ENCODE measurements at regions not wholly inside any gene's neighbourhood (a gene's known extent, or its start where the extent isn't known, plus 50 kb on each side); places are given as distances from the start of the nearest gene placed in this dataset.

DNA sequence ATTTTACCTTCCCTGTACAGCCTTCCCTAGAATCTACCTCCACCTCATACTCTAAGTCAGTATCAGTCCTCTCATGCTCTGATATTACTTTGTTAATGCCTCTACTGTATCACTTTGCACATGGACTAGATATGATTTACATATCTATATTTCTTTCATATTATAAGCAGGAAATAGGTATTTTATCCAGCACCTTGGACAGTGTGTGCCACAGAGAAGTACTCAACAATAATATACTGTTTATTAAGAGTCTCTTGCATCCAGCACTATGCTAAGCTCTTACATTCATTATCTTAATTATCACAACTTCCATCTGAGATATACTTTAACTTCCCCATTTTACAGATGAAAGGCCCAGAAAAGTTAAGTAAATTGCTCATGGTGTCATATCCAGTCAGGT, 247.9 kb upstream of the DAB1 start:
- no peaks in the 10 kb centered on the region for H3K36me3 ChIP-seq (replicated peaks in 1 of 2; ENCODE audit: control insufficient read depth in 1 of 2, insufficient read depth in 2 of 2, low read length in 2 of 2)
- intact Hi-C loops (cut with micrococcal nuclease): no loop called here
- H3K4me2 ChIP-seq (replicated peaks; ENCODE audit: extremely low read depth, low read length, poor library complexity, severe bottlenecking): no peak overlapping the region
- H3K9ac ChIP-seq (ENCODE audit: insufficient read depth, low read length, poor library complexity, severe bottlenecking): no peak overlapping the region
- DNase-seq: no peak
- no peak overlapping the region for H3K4me3 ChIP-seq (replicated peaks in 1 of 3; ENCODE audit: low read depth in 2 of 3, low read length in 3 of 3)
- H4K20me1 ChIP-seq (ENCODE audit: insufficient read depth, low read length): no peaks in the 10 kb centered on the region
- peaks cover 0 to 1% (median 0%) of the 10 kb centered on the region in 3 donors for H3K27me3 Mint-ChIP-seq (ENCODE audit: low read depth in 3 of 3)
- H3K79me2 ChIP-seq (ENCODE audit: insufficient read depth, low read length): no peaks in the 10 kb centered on the region
- H3K4me3 Mint-ChIP-seq: no peak overlapping the region
- no peaks in the 10 kb centered on the region for H3K4me1 ChIP-seq (ENCODE audit: control insufficient read depth in 1 of 2, insufficient read depth in 2 of 2, low read length in 2 of 2)
- H3K9me3 ChIP-seq (replicated peaks in 1 of 2; ENCODE audit: control insufficient read depth in 1 of 2, insufficient read depth in 1 of 2, low read length in 2 of 2): no peaks in the 10 kb centered on the region
- H2AFZ ChIP-seq (ENCODE audit: insufficient read depth, low read depth, low read length, poor library complexity, severe bottlenecking): no peak overlapping the region
- H3K27me3 ChIP-seq (ENCODE audit: control insufficient read depth in 2 of 2, insufficient read depth in 2 of 2, low read length in 2 of 2): no peaks in the 10 kb centered on the region
- H3K9me3 Mint-ChIP-seq: peaks cover 0 to 5% (median 2%) of the 10 kb centered on the region in 7 donors
- TF ChIP-seq, protein P1, sequence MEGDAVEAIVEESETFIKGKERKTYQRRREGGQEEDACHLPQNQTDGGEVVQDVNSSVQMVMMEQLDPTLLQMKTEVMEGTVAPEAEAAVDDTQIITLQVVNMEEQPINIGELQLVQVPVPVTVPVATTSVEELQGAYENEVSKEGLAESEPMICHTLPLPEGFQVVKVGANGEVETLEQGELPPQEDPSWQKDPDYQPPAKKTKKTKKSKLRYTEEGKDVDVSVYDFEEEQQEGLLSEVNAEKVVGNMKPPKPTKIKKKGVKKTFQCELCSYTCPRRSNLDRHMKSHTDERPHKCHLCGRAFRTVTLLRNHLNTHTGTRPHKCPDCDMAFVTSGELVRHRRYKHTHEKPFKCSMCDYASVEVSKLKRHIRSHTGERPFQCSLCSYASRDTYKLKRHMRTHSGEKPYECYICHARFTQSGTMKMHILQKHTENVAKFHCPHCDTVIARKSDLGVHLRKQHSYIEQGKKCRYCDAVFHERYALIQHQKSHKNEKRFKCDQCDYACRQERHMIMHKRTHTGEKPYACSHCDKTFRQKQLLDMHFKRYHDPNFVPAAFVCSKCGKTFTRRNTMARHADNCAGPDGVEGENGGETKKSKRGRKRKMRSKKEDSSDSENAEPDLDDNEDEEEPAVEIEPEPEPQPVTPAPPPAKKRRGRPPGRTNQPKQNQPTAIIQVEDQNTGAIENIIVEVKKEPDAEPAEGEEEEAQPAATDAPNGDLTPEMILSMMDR (IDR thresholded peaks at IDR 0.05): no peak
- no peak overlapping the region for H3K27ac ChIP-seq (ENCODE audit: low read depth in 1 of 2, low read length in 2 of 2)
- H3K4me1 Mint-ChIP-seq: no peaks in the 10 kb centered on the region
- H3K36me3 Mint-ChIP-seq: no peaks in the 10 kb centered on the region
- H3K27ac Mint-ChIP-seq: no peak overlapping the region

DNA sequence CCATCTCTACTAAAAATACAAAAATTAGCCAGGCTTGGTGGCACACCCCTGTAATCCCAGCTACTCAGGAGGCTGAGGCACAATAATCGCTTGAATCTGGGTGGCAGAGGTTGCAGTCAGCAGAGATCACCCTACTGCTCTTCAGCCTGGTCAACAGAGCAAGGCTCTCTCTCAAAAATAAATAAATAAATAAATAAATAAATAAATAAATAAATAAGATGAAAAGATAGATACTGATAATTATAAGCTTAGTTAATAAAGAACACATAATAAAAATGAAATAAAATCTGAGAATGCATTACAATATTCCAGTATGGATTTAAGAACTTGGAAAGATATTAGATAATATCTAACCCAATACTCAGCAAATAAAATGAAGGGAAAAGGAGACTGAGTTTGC, 235.9 kb upstream of the DAB1 start:
- Histone ChIP-seq H4K20me1 (ENCODE audit: insufficient read depth, low read length) (no peaks in the 10 kb centered on the region), H3K9me3 (replicated peaks in 1 of 2; ENCODE audit: control insufficient read depth in 1 of 2, insufficient read depth in 1 of 2, low read length in 2 of 2) (peaks cover 0 to 11% of the 10 kb centered on the region in 2 donors), H2AFZ (ENCODE audit: insufficient read depth, low read depth, low read length, poor library complexity, severe bottlenecking) (no peak overlapping the region), H3K4me1 (ENCODE audit: control insufficient read depth in 1 of 2, insufficient read depth in 2 of 2, low read length in 2 of 2) (no peaks in the 10 kb centered on the region), H3K4me3 (replicated peaks in 1 of 3; ENCODE audit: low read depth in 2 of 3, low read length in 3 of 3) (no peak overlapping the region), H3K79me2 (ENCODE audit: insufficient read depth, low read length) (no peaks in the 10 kb centered on the region), H3K36me3 (replicated peaks in 1 of 2; ENCODE audit: control insufficient read depth in 1 of 2, insufficient read depth in 2 of 2, low read length in 2 of 2) (no peaks in the 10 kb centered on the region), H3K9ac (ENCODE audit: insufficient read depth, low read length, poor library complexity, severe bottlenecking) (no peak overlapping the region), H3K27me3 (ENCODE audit: control insufficient read depth in 2 of 2, insufficient read depth in 2 of 2, low read length in 2 of 2) (no peaks in the 10 kb centered on the region), H3K27ac (ENCODE audit: low read depth in 1 of 2, low read length in 2 of 2) (no peak overlapping the region), H3K4me2 (replicated peaks; ENCODE audit: extremely low read depth, low read length, poor library complexity, severe bottlenecking) (no peak overlapping the region)
- H3K4me3 Mint-ChIP-seq: no peak overlapping the region
- no peak for DNase-seq
- H3K36me3 Mint-ChIP-seq: no peaks in the 10 kb centered on the region
- TF ChIP-seq, protein P1 (IDR thresholded peaks at IDR 0.05): no peak
- H3K4me1 Mint-ChIP-seq: no peaks in the 10 kb centered on the region
- no peak overlapping the region for H3K27ac Mint-ChIP-seq
- H3K9me3 Mint-ChIP-seq: peaks cover 0 to 18% (median 10%) of the 10 kb centered on the region in 7 donors
- no peaks in the 10 kb centered on the region for H3K27me3 Mint-ChIP-seq (ENCODE audit: low read depth in 3 of 3)
- WGBS (ENCODE audit: insufficient coverage): no CpG with 5 or more reads among the region's 1 CpG
- intact Hi-C loops (cut with micrococcal nuclease): no loop called here
